HEK293 (cell line): ENCODE measurements at regions not wholly inside any gene's neighbourhood (a gene's known extent, or its start where the extent isn't known, plus 50 kb on each side); places are given as distances from the start of the nearest gene placed in this dataset.

ENCODE experiments used
- GLIS1 ChIP-seq: fragments of 450-650 bp; formaldehyde crosslinking; IDR thresholded peaks from 2 replicates; pipeline ENCODE4 v1.5.1; 2016; ENCODE audit warnings: missing biosample characterization, missing genetic modification characterization
- ZNF112 ChIP-seq: fragments of 450-650 bp; formaldehyde crosslinking; IDR thresholded peaks from 2 replicates; pipeline ENCODE4 v1.5.0; 2017; ENCODE audit warnings: missing biosample characterization, missing genetic modification characterization
- ZNF184 ChIP-seq: fragments of 450-650 bp; IDR thresholded peaks from 2 replicates; pipeline ENCODE4 v1.5.1; 2018; ENCODE audit warnings: missing biosample characterization, mild to moderate bottlenecking, missing genetic modification characterization
- ZNF555 ChIP-seq: fragments of 450-650 bp; formaldehyde crosslinking; conservative IDR thresholded peaks from 2 replicates; pipeline ENCODE4 v1.5.1; 2017; ENCODE audit warnings: missing biosample characterization, mild to moderate bottlenecking, missing genetic modification characterization, inconsistent platforms
- TF ChIP-seq, protein P1 (sequence below): sonication (generic); formaldehyde crosslinking; IDR thresholded peaks from 2 replicates; pipeline ENCODE4 v1.8.1; 2022; ENCODE audit warnings: mild to moderate bottlenecking, moderate library complexity, missing genetic modification reagents
- TF ChIP-seq, protein P2 (sequence below): fragments of 450-650 bp; formaldehyde crosslinking; IDR thresholded peaks from 2 replicates; pipeline ENCODE4 v1.5.1; 2016; ENCODE audit warnings: missing biosample characterization, missing genetic modification characterization

- TF ChIP-seq GLIS1 (tag by site-specific recombination) = no peak
- no peak for TF ChIP-seq ZNF555
- TF ChIP-seq, protein P1, sequence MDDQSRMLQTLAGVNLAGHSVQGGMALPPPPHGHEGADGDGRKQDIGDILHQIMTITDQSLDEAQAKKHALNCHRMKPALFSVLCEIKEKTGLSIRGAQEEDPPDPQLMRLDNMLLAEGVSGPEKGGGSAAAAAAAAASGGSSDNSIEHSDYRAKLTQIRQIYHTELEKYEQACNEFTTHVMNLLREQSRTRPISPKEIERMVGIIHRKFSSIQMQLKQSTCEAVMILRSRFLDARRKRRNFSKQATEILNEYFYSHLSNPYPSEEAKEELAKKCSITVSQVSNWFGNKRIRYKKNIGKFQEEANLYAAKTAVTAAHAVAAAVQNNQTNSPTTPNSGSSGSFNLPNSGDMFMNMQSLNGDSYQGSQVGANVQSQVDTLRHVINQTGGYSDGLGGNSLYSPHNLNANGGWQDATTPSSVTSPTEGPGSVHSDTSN (CRISPR knock-in tag) = no peak
- TF ChIP-seq ZNF184 (tag by site-specific recombination) = no peak
- TF ChIP-seq, protein P2, sequence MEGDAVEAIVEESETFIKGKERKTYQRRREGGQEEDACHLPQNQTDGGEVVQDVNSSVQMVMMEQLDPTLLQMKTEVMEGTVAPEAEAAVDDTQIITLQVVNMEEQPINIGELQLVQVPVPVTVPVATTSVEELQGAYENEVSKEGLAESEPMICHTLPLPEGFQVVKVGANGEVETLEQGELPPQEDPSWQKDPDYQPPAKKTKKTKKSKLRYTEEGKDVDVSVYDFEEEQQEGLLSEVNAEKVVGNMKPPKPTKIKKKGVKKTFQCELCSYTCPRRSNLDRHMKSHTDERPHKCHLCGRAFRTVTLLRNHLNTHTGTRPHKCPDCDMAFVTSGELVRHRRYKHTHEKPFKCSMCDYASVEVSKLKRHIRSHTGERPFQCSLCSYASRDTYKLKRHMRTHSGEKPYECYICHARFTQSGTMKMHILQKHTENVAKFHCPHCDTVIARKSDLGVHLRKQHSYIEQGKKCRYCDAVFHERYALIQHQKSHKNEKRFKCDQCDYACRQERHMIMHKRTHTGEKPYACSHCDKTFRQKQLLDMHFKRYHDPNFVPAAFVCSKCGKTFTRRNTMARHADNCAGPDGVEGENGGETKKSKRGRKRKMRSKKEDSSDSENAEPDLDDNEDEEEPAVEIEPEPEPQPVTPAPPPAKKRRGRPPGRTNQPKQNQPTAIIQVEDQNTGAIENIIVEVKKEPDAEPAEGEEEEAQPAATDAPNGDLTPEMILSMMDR (tag by site-specific recombination) = no peak
- no peak for TF ChIP-seq ZNF112
Measured at GRCh38 chr10:43921881-43922280, 273.2 kb upstream of the ZNF32 start.
